ENCODE measurements at regions not wholly inside any gene's neighbourhood (a gene's known extent, or its start where the extent isn't known, plus 50 kb on each side); places are given as distances from the start of the nearest gene placed in this dataset.

- TF ChIP-seq CTCF (IDR thresholded peaks at IDR 0.05), result no peak
- no peak for TF ChIP-seq POLR2A (IDR thresholded peaks at IDR 0.05)
- TF ChIP-seq POLR2AphosphoS5 (IDR thresholded peaks at IDR 0.05), result no peak
Measured at GRCh38 chr4:4800646-4801408, 58.6 kb upstream of the MSX1 start.
